ENCODE measurements at regions not wholly inside any gene's neighbourhood (a gene's known extent, or its start where the extent isn't known, plus 50 kb on each side); places are given as distances from the start of the nearest gene placed in this dataset.

- Histone ChIP-seq H3K4me2 (ENCODE audit: low read length) (no peak overlapping the region), H3K4me3 (ENCODE audit: low read length) (no peak overlapping the region), H3F3A (ENCODE audit: control insufficient read depth, insufficient read depth) (no peaks in the 10 kb centered on the region), H3K79me2 (ENCODE audit: control insufficient read depth, low read length) (no peaks in the 10 kb centered on the region), H3K9me2 (replicated peaks; ENCODE audit: control insufficient read depth, low read length) (no peaks in the 10 kb centered on the region), H3K36me3 (ENCODE audit: control insufficient read depth, low read length) (no peaks in the 10 kb centered on the region), H3K9me3 (ENCODE audit: control insufficient read depth, insufficient read depth, low read length) (no peaks in the 10 kb centered on the region), H3K27me3 (ENCODE audit: control insufficient read depth, low read length) (no peaks in the 10 kb centered on the region), H4K20me1 (ENCODE audit: control insufficient read depth, insufficient read depth, low read depth, low read length) (no peaks in the 10 kb centered on the region), H3K27ac (ENCODE audit: low read depth, low read length) (no peak overlapping the region), H3K4me1 (ENCODE audit: control insufficient read depth, low read length) (no peaks in the 10 kb centered on the region)
- TF ChIP-seq CTCF (IDR thresholded peaks at IDR 0.05; ENCODE audit: low read depth, low read length, poor library complexity, severe bottlenecking) (no peak), EZH2phosphoT487 (IDR thresholded peaks at IDR 0.05; ENCODE audit: borderline replicate concordance, low read length) (no peak)
Measured at GRCh38 chr16:60485872-60486489, 1550.3 kb downstream of the CDH8 start.

GRCh38 chr16:60484901-60485300 lies 1551.3 kb downstream of the CDH8 start:
- TF ChIP-seq CTCF (IDR thresholded peaks at IDR 0.05; ENCODE audit: low read depth, low read length, poor library complexity, severe bottlenecking) (no peak), EZH2phosphoT487 (IDR thresholded peaks at IDR 0.05; ENCODE audit: borderline replicate concordance, low read length) (no peak)
- no peaks in the 10 kb centered on the region for H3K27me3 ChIP-seq (ENCODE audit: control insufficient read depth, low read length)
- H3K9me2 ChIP-seq (replicated peaks; ENCODE audit: control insufficient read depth, low read length) = no peaks in the 10 kb centered on the region
- no peaks in the 10 kb centered on the region for H3F3A ChIP-seq (ENCODE audit: control insufficient read depth, insufficient read depth)
- H3K4me1 ChIP-seq (ENCODE audit: control insufficient read depth, low read length) = no peaks in the 10 kb centered on the region
- no peaks in the 10 kb centered on the region for H3K36me3 ChIP-seq (ENCODE audit: control insufficient read depth, low read length)
- H3K27ac ChIP-seq (ENCODE audit: low read depth, low read length) = no peak overlapping the region
- no peak overlapping the region for H3K4me2 ChIP-seq (ENCODE audit: low read length)
- H3K4me3 ChIP-seq (ENCODE audit: low read length) = no peak overlapping the region
- H3K9me3 ChIP-seq (ENCODE audit: control insufficient read depth, insufficient read depth, low read length) = no peaks in the 10 kb centered on the region
- H3K79me2 ChIP-seq (ENCODE audit: control insufficient read depth, low read length) = no peaks in the 10 kb centered on the region
- no peaks in the 10 kb centered on the region for H4K20me1 ChIP-seq (ENCODE audit: control insufficient read depth, insufficient read depth, low read depth, low read length)

DNA sequence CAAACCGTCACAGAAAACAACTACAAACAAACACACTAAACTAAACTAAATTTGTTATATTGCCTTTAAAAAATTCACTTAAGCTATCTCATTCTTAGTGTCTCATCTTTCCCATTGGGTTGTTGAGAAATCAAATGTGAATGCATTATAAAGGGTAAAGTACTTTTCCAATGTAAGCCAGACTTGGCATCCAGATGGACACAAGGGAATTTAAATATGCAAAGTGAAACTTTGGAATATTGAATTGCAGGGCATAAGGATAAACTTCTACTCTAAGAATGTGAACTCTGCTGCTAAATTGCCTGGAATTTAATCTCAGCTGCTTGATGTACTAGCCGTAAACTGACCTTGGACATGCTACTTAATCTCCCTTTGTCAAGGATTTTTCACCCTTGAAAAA lies 1554.6 kb downstream of the CDH8 start:
- Histone ChIP-seq H3K27ac (ENCODE audit: low read depth, low read length) (no peak overlapping the region), H4K20me1 (ENCODE audit: control insufficient read depth, insufficient read depth, low read depth, low read length) (no peaks in the 10 kb centered on the region), H3K4me1 (ENCODE audit: control insufficient read depth, low read length) (no peaks in the 10 kb centered on the region), H3K79me2 (ENCODE audit: control insufficient read depth, low read length) (no peaks in the 10 kb centered on the region), H3K9me2 (replicated peaks; ENCODE audit: control insufficient read depth, low read length) (no peaks in the 10 kb centered on the region), H3F3A (ENCODE audit: control insufficient read depth, insufficient read depth) (no peaks in the 10 kb centered on the region), H3K36me3 (ENCODE audit: control insufficient read depth, low read length) (no peaks in the 10 kb centered on the region), H3K27me3 (ENCODE audit: control insufficient read depth, low read length) (no peaks in the 10 kb centered on the region), H3K4me3 (ENCODE audit: low read length) (no peak overlapping the region), H3K4me2 (ENCODE audit: low read length) (no peak overlapping the region), H3K9me3 (ENCODE audit: control insufficient read depth, insufficient read depth, low read length) (no peaks in the 10 kb centered on the region)
- TF ChIP-seq EZH2phosphoT487 (IDR thresholded peaks at IDR 0.05; ENCODE audit: borderline replicate concordance, low read length) (no peak), CTCF (IDR thresholded peaks at IDR 0.05; ENCODE audit: low read depth, low read length, poor library complexity, severe bottlenecking) (no peak)

Data from DOHH2 (cell line).